Suppressor macrophage treated with lipopolysaccharide for 1 hour (primary cell): ENCODE measurements at regions not wholly inside any gene's neighbourhood (a gene's known extent, or its start where the extent isn't known, plus 50 kb on each side); places are given as distances from the start of the nearest gene placed in this dataset.

Source experiments
- DNase-seq, 3 donors: peaks; one replicate each; pipeline ENCODE4 v3.0.0-alpha.2; 2020 to 2022

- DNase-seq, result no peak
Observed at GRCh38 chr2:196362973-196363549, 191.7 kb upstream of the STK17B start.

- no peak for DNase-seq
Observed at GRCh38 chr2:196365145-196365544, 193.8 kb upstream of the STK17B start.

- no peak for DNase-seq
Observed at GRCh38 chr2:196365923-196366322, 194.5 kb upstream of the STK17B start.

GRCh38 chr2:196367633-196368032, 196.3 kb upstream of the STK17B start:
- DNase-seq, result no peak

GRCh38 chr2:196368546-196369225, 197.3 kb upstream of the STK17B start:
- DNase-seq, result no peak

GRCh38 chr2:196369967-196370366, 198.6 kb upstream of the STK17B start:
- no peak for DNase-seq

GRCh38 chr2:196370381-196370780, 199.0 kb upstream of the STK17B start:
- no peak for DNase-seq

- no peak for DNase-seq
Observed at GRCh38 chr2:196372276-196372809, 201.0 kb upstream of the STK17B start.

- DNase-seq, result no peak
Observed at GRCh38 chr2:196372811-196373664, 201.7 kb upstream of the STK17B start.

- DNase-seq, result peak; percentile 35 to 65 (median 54)
Observed at GRCh38 chr2:196376984-196377877, 205.9 kb upstream of the STK17B start.

- no peak for DNase-seq
Observed at GRCh38 chr2:196379600-196379999, 208.2 kb upstream of the STK17B start.

- DNase-seq, result no peak
Observed at GRCh38 chr2:196380098-196380497, 208.7 kb upstream of the STK17B start.

GRCh38 chr2:196380575-196380974, 209.2 kb upstream of the STK17B start:
- DNase-seq, result no peak

- no peak for DNase-seq
Observed at GRCh38 chr2:196381464-196381863, 210.1 kb upstream of the STK17B start.

- no peak for DNase-seq
Observed at GRCh38 chr2:196383799-196384198, 212.4 kb upstream of the STK17B start.

GRCh38 chr2:196384729-196385128, 213.4 kb upstream of the STK17B start:
- no peak for DNase-seq

- DNase-seq, result no peak
Observed at GRCh38 chr2:196389670-196390069, 218.3 kb upstream of the STK17B start.

- no peak for DNase-seq
Observed at GRCh38 chr2:196390243-196391148, 219.1 kb upstream of the STK17B start.

- DNase-seq, result no peak
Observed at GRCh38 chr2:196391149-196391479, 219.7 kb upstream of the STK17B start.

- DNase-seq, result no peak
Observed at GRCh38 chr2:196399096-196399495, 227.7 kb upstream of the STK17B start.
